SK-N-SH (cell line): ENCODE measurements at regions not wholly inside any gene's neighbourhood (a gene's known extent, or its start where the extent isn't known, plus 50 kb on each side); places are given as distances from the start of the nearest gene placed in this dataset.

ENCODE experiments used
- CTCF ChIA-PET: fragments of 300-600, 350-600 bp; formaldehyde crosslinking; extraction: SDS; loops from one replicate; lab custom pipeline; 2021; lab: Yijun Ruan, JAX
- POLR2A ChIA-PET: fragments of 350-600 bp; sonication (Branson Sonifier 250); formaldehyde crosslinking; extraction: SDS; loops from one replicate; lab custom pipeline; 2020; ENCODE audit warnings: antibody characterized with exemption, inconsistent platforms; lab: Yijun Ruan, JAX
- DNase-seq: peaks from one replicate; pipeline ENCODE4 v3.0.0; 2012
- H2AFZ ChIP-seq: fragments of 200-600 bp; sonication (generic); 2 replicates; pipeline ENCODE4 v1.8.1; 2016; ENCODE audit warnings: antibody characterized with exemption, mild to moderate bottlenecking, low read depth
- H3F3A ChIP-seq: fragments of 200-600 bp; sonication (generic); replicated peaks from 2 replicates; pipeline ENCODE3; 2016; ENCODE audit warnings: antibody characterized with exemption, mild to moderate bottlenecking; ENCODE audit not compliant: insufficient read depth
- H3K27ac ChIP-seq, 2 experiments: fragments of 200-500 bp in 1 of 2; fragments of 200-600 bp in 1 of 2; sonication (Bioruptor generic) in 1 of 2; sonication (generic), shearing (Covaris generic) in 1 of 2; 2 replicates each; pipeline versions ENCODE4 v1.5.1 to v1.6.1; 2014 to 2016; ENCODE audit warnings: low read depth in 2 of 2, inconsistent platforms in 1 of 2, low read length in 1 of 2, mild to moderate bottlenecking in 1 of 2, mixed read lengths in 1 of 2
- H3K27me3 ChIP-seq: fragments of 200-600 bp; sonication (generic), shearing (Covaris generic); 2 replicates; pipeline ENCODE4 v1.6.1; 2016; ENCODE audit warnings: mixed run types; ENCODE audit not compliant: insufficient read depth
- H3K36me3 ChIP-seq, 2 experiments: fragments of 200-500 bp in 1 of 2; fragments of 200-600 bp in 1 of 2; sonication (Bioruptor generic) in 1 of 2; sonication (generic) in 1 of 2; replicated peaks in 1 of 2; 2 replicates each; pipeline versions ENCODE3 to v1.5.1; 2014 to 2016; ENCODE audit warnings: low read length in 1 of 2, mild to moderate bottlenecking in 1 of 2; ENCODE audit not compliant: insufficient read depth in 2 of 2, control insufficient read depth in 1 of 2
- H3K4me1 ChIP-seq, 2 experiments: fragments of 200-500 bp in 1 of 2; fragments of 200-600 bp in 1 of 2; sonication (Bioruptor generic) in 1 of 2; sonication (generic), shearing (Covaris generic) in 1 of 2; 2 replicates each; pipeline versions ENCODE4 v1.5.1 to v1.6.1; 2014 to 2016; ENCODE audit warnings: low read depth in 1 of 2, low read length in 1 of 2, mixed run types in 1 of 2; ENCODE audit not compliant: insufficient read depth in 2 of 2, control insufficient read depth in 1 of 2
- H3K4me2 ChIP-seq: fragments of 200-600 bp; sonication (generic), shearing (Covaris generic); 2 replicates; pipeline ENCODE4 v1.6.1; 2017; ENCODE audit warnings: mixed run types
- H3K4me3 ChIP-seq, 2 experiments: fragments of 200-500 bp in 1 of 2; fragments of 200-600 bp in 1 of 2; sonication (Bioruptor generic) in 1 of 2; sonication (generic), shearing (Covaris generic) in 1 of 2; 2 replicates each; pipeline versions ENCODE4 v1.5.1 to v1.8.1; 2014 to 2016; ENCODE audit warnings: low read depth in 2 of 2, inconsistent platforms in 1 of 2, low read length in 1 of 2, mild to moderate bottlenecking in 1 of 2, mixed read lengths in 1 of 2, moderate library complexity in 1 of 2
- H3K79me2 ChIP-seq: fragments of 200-600 bp; sonication (generic); 2 replicates; pipeline ENCODE4 v1.8.1; 2017; ENCODE audit warnings: mild to moderate bottlenecking; ENCODE audit not compliant: insufficient read depth
- H3K9ac ChIP-seq: fragments of 200-600 bp; sonication (generic); 2 replicates; pipeline ENCODE4 v1.6.1; 2017; ENCODE audit warnings: mixed run types
- H3K9me2 ChIP-seq: fragments of 200-600 bp; sonication (generic); 2 replicates; pipeline ENCODE4 v1.6.1; 2017; ENCODE audit warnings: mixed run types
- H3K9me3 ChIP-seq: fragments of 200-600 bp; sonication (generic); 2 replicates; pipeline ENCODE4 v1.6.1; 2017; ENCODE audit warnings: mixed run types, mild to moderate bottlenecking, moderate library complexity
- H4K20me1 ChIP-seq: fragments of 200-600 bp; sonication (generic); 2 replicates; pipeline ENCODE4 v1.6.1; 2017; ENCODE audit warnings: mild to moderate bottlenecking, mixed run types; ENCODE audit not compliant: insufficient read depth
- CHD2 ChIP-seq: fragments of 150-350 bp; IDR thresholded peaks from 2 replicates; pipeline ENCODE4 v1.6.1; 2018; ENCODE audit warnings: low read length; ENCODE audit not compliant: partially characterized antibody
- FOXJ3 ChIP-seq: sonication (generic); formaldehyde crosslinking; IDR thresholded peaks from 2 replicates; pipeline ENCODE4 v1.5.1; 2020; ENCODE audit warnings: mild to moderate bottlenecking, missing genetic modification reagents
- FOXM1 ChIP-seq: IDR thresholded peaks from 2 replicates; pipeline ENCODE4 v1.4.0; 2012; ENCODE audit warnings: low read depth, mild to moderate bottlenecking
- GABPA ChIP-seq: IDR thresholded peaks from 2 replicates; pipeline ENCODE4 v1.4.0; 2012; ENCODE audit warnings: low read depth, mild to moderate bottlenecking
- GATA2 ChIP-seq: sonication (generic); formaldehyde crosslinking; IDR thresholded peaks from 2 replicates; pipeline ENCODE4 v1.5.0; 2020; ENCODE audit warnings: mild to moderate bottlenecking, missing genetic modification reagents
- MEF2A ChIP-seq: IDR thresholded peaks from 2 replicates; pipeline ENCODE4 v1.4.0; 2012; ENCODE audit warnings: low read depth, borderline replicate concordance
- MXI1 ChIP-seq: IDR thresholded peaks from 2 replicates; pipeline ENCODE4 v1.6.1; 2012; ENCODE audit warnings: mild to moderate bottlenecking, low read depth, low read length, improper control_type of control experiment
- NRF1 ChIP-seq: IDR thresholded peaks from 2 replicates; pipeline ENCODE4 v1.6.1; 2012; ENCODE audit warnings: low read depth, mild to moderate bottlenecking, low read length
- POLR2AphosphoS5 ChIP-seq: IDR thresholded peaks from 2 replicates; pipeline ENCODE4 v1.6.1; 2012; ENCODE audit warnings: low read depth, low read length
- SIN3A ChIP-seq: IDR thresholded peaks from 2 replicates; pipeline ENCODE4 v1.6.1; 2012; ENCODE audit warnings: low read depth, mild to moderate bottlenecking, low read length, moderate library complexity, borderline replicate concordance
- TAF1 ChIP-seq: IDR thresholded peaks from 2 replicates; pipeline ENCODE4 v1.6.1; 2012; ENCODE audit warnings: low read depth, mild to moderate bottlenecking, low read length, moderate library complexity, borderline replicate concordance
- YY1 ChIP-seq: IDR thresholded peaks from 2 replicates; pipeline ENCODE4 v1.4.0; 2012; ENCODE audit warnings: low read depth, mild to moderate bottlenecking
- WGBS: methylation state at CpG from one replicate; pipeline ENCODE4 v1.1.6; 2017; ENCODE audit warnings: low lambda C conversion rate; 5-methylcytosine and 5-hydroxymethylcytosine counted together
- TF ChIP-seq, protein P1 (sequence below): IDR thresholded peaks from 2 replicates; pipeline ENCODE4 v1.4.0; 2012; ENCODE audit warnings: low read depth
- TF ChIP-seq, protein P2 (sequence below): fragments of 150-350 bp; IDR thresholded peaks from 2 replicates; pipeline ENCODE4 v1.6.1; 2016; ENCODE audit warnings: mild to moderate bottlenecking, low read depth, low read length
- TF ChIP-seq, protein P3 (sequence below): IDR thresholded peaks from 2 replicates; pipeline ENCODE4 v1.4.0; 2012; ENCODE audit warnings: low read depth, borderline replicate concordance

DNA sequence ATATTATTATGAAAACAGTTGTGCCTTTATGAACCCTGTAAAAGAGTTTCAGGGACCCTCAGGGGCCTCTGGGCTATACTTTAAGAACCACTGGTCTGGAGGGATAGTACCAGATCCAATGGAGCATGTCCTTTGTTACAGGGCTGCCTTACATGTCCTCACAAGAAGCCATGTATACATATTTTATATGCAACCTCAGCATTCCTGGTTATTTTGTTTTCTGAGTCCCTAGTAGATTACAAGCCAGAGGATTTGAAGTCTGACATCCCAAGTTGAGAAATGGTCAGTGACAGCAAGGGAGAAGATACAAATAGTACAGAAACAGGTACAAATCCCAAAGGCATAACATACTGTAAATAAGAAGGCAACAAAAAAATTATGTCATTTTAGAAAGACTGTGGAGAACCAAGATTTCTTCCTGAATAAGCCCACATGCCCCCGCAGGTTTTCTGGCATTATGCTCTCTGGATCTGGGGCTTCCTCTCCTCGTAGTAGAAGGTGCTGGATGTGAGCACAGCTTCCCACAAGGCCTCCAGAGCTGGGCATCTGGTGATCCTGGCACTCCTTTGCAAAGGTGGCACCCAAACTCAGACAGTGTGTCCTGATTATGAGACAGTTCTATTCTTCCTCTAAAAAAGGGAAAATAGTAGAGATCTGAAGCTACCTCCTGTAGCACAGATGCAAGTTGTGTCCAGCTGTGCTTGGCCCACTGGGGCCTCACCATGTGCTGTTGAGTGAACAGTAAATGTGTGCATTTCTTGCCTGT is 114.0 kb downstream of the NR1D2 start:
- CTCF ChIA-PET, result interaction anchor here (1.6 kb wide), 1 partner anchor 28 kb away, joined by 4 read pairs; no protein-coding TSS in a partner anchor
- Histone ChIP-seq H2AFZ (no peak overlapping the region), H3K79me2 (no peaks in the 10 kb centered on the region), H3K4me2 (no peak overlapping the region), H3K4me1 (no peaks in the 10 kb centered on the region), H3K9ac (no peak overlapping the region), H3K27ac (no peak overlapping the region), H3K9me2 (no peaks in the 10 kb centered on the region), H4K20me1 (no peaks in the 10 kb centered on the region), H3K4me3 (no peak overlapping the region), H3K9me3 (no peaks in the 10 kb centered on the region), H3F3A (no peaks in the 10 kb centered on the region), H3K27me3 (no peaks in the 10 kb centered on the region), H3K36me3 (no peaks in the 10 kb centered on the region)
- TF ChIP-seq, protein P1, sequence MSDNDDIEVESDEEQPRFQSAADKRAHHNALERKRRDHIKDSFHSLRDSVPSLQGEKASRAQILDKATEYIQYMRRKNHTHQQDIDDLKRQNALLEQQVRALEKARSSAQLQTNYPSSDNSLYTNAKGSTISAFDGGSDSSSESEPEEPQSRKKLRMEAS, result no peak
- TF ChIP-seq SIN3A (no peak), NRF1 (no peak), MEF2A (no peak), FOXJ3 (CRISPR knock-in tag) (no peak), YY1 (no peak), GATA2 (no peak), POLR2AphosphoS5 (no peak), MXI1 (no peak), GABPA (no peak), CHD2 (no peak)
- TF ChIP-seq, protein P2, sequence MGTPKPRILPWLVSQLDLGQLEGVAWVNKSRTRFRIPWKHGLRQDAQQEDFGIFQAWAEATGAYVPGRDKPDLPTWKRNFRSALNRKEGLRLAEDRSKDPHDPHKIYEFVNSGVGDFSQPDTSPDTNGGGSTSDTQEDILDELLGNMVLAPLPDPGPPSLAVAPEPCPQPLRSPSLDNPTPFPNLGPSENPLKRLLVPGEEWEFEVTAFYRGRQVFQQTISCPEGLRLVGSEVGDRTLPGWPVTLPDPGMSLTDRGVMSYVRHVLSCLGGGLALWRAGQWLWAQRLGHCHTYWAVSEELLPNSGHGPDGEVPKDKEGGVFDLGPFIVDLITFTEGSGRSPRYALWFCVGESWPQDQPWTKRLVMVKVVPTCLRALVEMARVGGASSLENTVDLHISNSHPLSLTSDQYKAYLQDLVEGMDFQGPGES, result no peak
- POLR2A ChIA-PET, result no interaction called here
- DNase-seq, result no peak
- 64% methylated on average over 2 of the region's 2 CpGs for WGBS

DNA sequence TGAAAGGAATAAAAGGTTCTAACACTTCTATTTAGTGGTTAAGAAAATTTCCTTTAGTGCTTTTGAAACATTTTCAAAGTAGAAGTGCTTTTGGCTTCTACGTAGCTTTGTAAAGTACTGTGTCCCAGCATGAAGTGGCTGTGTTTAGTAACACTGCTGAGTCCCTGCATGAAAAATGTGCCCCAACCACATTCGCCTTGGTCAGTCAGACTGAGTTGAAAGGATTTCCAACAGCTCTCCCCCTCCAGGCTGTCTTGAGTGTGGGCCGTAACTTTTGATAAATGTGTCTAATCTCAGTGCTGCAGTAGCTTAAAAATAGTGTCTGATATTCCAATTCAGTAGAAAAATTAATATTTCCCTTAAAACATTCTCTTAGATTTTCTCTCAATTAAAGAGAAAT is 115.0 kb downstream of the NR1D2 start:
- Histone ChIP-seq H3K9ac (no peak overlapping the region), H3K27me3 (no peaks in the 10 kb centered on the region), H3F3A (no peaks in the 10 kb centered on the region), H2AFZ (no peak overlapping the region), H3K4me3 (no peak overlapping the region), H4K20me1 (no peaks in the 10 kb centered on the region), H3K4me2 (no peak overlapping the region), H3K9me2 (no peaks in the 10 kb centered on the region), H3K4me1 (no peaks in the 10 kb centered on the region), H3K9me3 (no peaks in the 10 kb centered on the region), H3K36me3 (no peaks in the 10 kb centered on the region), H3K79me2 (no peaks in the 10 kb centered on the region), H3K27ac (no peak overlapping the region)
- TF ChIP-seq, protein P3, sequence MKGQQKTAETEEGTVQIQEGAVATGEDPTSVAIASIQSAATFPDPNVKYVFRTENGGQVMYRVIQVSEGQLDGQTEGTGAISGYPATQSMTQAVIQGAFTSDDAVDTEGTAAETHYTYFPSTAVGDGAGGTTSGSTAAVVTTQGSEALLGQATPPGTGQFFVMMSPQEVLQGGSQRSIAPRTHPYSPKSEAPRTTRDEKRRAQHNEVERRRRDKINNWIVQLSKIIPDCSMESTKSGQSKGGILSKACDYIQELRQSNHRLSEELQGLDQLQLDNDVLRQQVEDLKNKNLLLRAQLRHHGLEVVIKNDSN, result no peak
- TF ChIP-seq FOXM1 (no peak), SIN3A (no peak), TAF1 (no peak), YY1 (no peak)
- ChIA-PET CTCF (interaction anchor here (1.6 kb wide), 1 partner anchor 27 kb away, joined by 4 read pairs; no protein-coding TSS in a partner anchor), POLR2A (no interaction called here)
- WGBS, result 76% methylated on average over 3 of the region's 3 CpGs
- DNase-seq, result no peak
